Stimulated activated naive CD8-positive, alpha-beta T cell treated with anti-CD3 and anti-CD28 coated beads, Interleukin-15, amount 100 ng/mL, for 72 hours (primary cell): ENCODE measurements at regions not wholly inside any gene's neighbourhood (a gene's known extent, or its start where the extent isn't known, plus 50 kb on each side); places are given as distances from the start of the nearest gene placed in this dataset.

ENCODE experiments used
- ATAC-seq: fragments of 150-1000 bp; cut with Tn5 transposase; 2 replicates; pipeline ENCODE4 v1.10.0; 2021; ENCODE audit warnings: mild to moderate bottlenecking, moderate library complexity
- DNase-seq, 2 donors: peaks; one replicate each; pipeline ENCODE4 v3.0.0; 2021 to 2022
- H3K27ac Mint-ChIP-seq, 2 donors: one replicate each; pipeline ENCODE4 v1.8.0; 2022; ENCODE audit warnings: mild to moderate bottlenecking in 2 of 2, mixed read lengths in 2 of 2, moderate library complexity in 2 of 2
- H3K27me3 Mint-ChIP-seq: one replicate; pipeline ENCODE4 v1.8.0; 2022; ENCODE audit warnings: mixed read lengths
- H3K4me1 Mint-ChIP-seq: one replicate; pipeline ENCODE4 v1.8.0; 2022; ENCODE audit warnings: mild to moderate bottlenecking, mixed read lengths
- H3K4me3 Mint-ChIP-seq, 2 donors: one replicate each; pipeline ENCODE4 v1.8.0; 2022; ENCODE audit warnings: mild to moderate bottlenecking in 2 of 2, mixed read lengths in 2 of 2, moderate library complexity in 1 of 2
- H3K9me3 Mint-ChIP-seq, 2 donors: one replicate each; pipeline ENCODE4 v1.8.0; 2022; ENCODE audit warnings: mixed read lengths in 2 of 2

- H3K27me3 Mint-ChIP-seq = no peaks in the 10 kb centered on the region
- no peaks in the 10 kb centered on the region for H3K4me1 Mint-ChIP-seq
- no peak for ATAC-seq
- no peak for DNase-seq
- no peak overlapping the region for H3K27ac Mint-ChIP-seq
- no peak overlapping the region for H3K4me3 Mint-ChIP-seq
- H3K9me3 Mint-ChIP-seq = peaks cover 9 to 15% of the 10 kb centered on the region in 2 donors
These were observed 919.8 kb downstream of the CENPC start for GRCh38 chr4:66625480-66625879.

- no peaks in the 10 kb centered on the region for H3K4me1 Mint-ChIP-seq
- H3K9me3 Mint-ChIP-seq = peaks cover 27 to 30% of the 10 kb centered on the region in 2 donors
- H3K4me3 Mint-ChIP-seq = no peak overlapping the region
- H3K27me3 Mint-ChIP-seq = no peaks in the 10 kb centered on the region
- DNase-seq (no peak), ATAC-seq (no peak)
- no peak overlapping the region for H3K27ac Mint-ChIP-seq
These were observed 931.7 kb downstream of the CENPC start for GRCh38 chr4:66613591-66613990.

GRCh38 chr4:66609014-66609413 lies 936.3 kb downstream of the CENPC start:
- DNase-seq = no peak
- H3K27ac Mint-ChIP-seq = no peak overlapping the region
- H3K9me3 Mint-ChIP-seq = peaks cover 5 to 7% of the 10 kb centered on the region in 2 donors
- H3K27me3 Mint-ChIP-seq = no peaks in the 10 kb centered on the region
- no peak overlapping the region for H3K4me3 Mint-ChIP-seq
- ATAC-seq = no peak
- no peaks in the 10 kb centered on the region for H3K4me1 Mint-ChIP-seq

- no peaks in the 10 kb centered on the region for H3K27me3 Mint-ChIP-seq
- no peak for ATAC-seq
These were observed 936.6 kb upstream of the EPHA5 start for GRCh38 chr4:66606908-66607307.

GRCh38 chr4:66606215-66606614 lies 935.9 kb upstream of the EPHA5 start:
- H3K4me3 Mint-ChIP-seq = no peak overlapping the region

More at GRCh38 chr4:66606908-66607307, 936.6 kb upstream of the EPHA5 start:
- Mint-ChIP-seq H3K4me3 (no peak overlapping the region), H3K9me3 (peaks cover 0 to 3% of the 10 kb centered on the region in 2 donors), H3K27ac (no peak overlapping the region), H3K4me1 (no peaks in the 10 kb centered on the region)
- DNase-seq = no peak

GRCh38 chr4:66604192-66604591 lies 933.9 kb upstream of the EPHA5 start:
- no peak for ATAC-seq
- Mint-ChIP-seq H3K4me1 (no peaks in the 10 kb centered on the region), H3K27ac (no peak overlapping the region), H3K27me3 (no peaks in the 10 kb centered on the region), H3K9me3 (peaks cover 0 to 3% of the 10 kb centered on the region in 2 donors), H3K4me3 (no peak overlapping the region)
- no peak for DNase-seq

More at GRCh38 chr4:66606215-66606614, 935.9 kb upstream of the EPHA5 start:
- DNase-seq (no peak), ATAC-seq (no peak)
- Mint-ChIP-seq H3K27me3 (no peaks in the 10 kb centered on the region), H3K9me3 (peaks cover 0 to 3% of the 10 kb centered on the region in 2 donors), H3K27ac (no peak overlapping the region), H3K4me1 (no peaks in the 10 kb centered on the region)

GRCh38 chr4:66602622-66603021 lies 932.3 kb upstream of the EPHA5 start:
- Mint-ChIP-seq H3K4me3 (no peak overlapping the region), H3K27me3 (no peaks in the 10 kb centered on the region), H3K4me1 (no peaks in the 10 kb centered on the region), H3K27ac (no peak overlapping the region), H3K9me3 (peaks cover 10 to 11% of the 10 kb centered on the region in 2 donors)
- ATAC-seq (no peak), DNase-seq (no peak)

- H3K27me3 Mint-ChIP-seq = no peaks in the 10 kb centered on the region
- H3K9me3 Mint-ChIP-seq = peaks cover 9 to 10% of the 10 kb centered on the region in 2 donors
- H3K4me1 Mint-ChIP-seq = no peaks in the 10 kb centered on the region
- no peak overlapping the region for H3K4me3 Mint-ChIP-seq
- DNase-seq = no peak
- H3K27ac Mint-ChIP-seq = no peak overlapping the region
- no peak for ATAC-seq
These were observed 921.7 kb upstream of the EPHA5 start for GRCh38 chr4:66591968-66592367.

GRCh38 chr4:66590488-66591215 lies 920.4 kb upstream of the EPHA5 start:
- no peak overlapping the region for H3K27ac Mint-ChIP-seq
- no peak for DNase-seq
- peaks cover 8 to 9% of the 10 kb centered on the region in 2 donors for H3K9me3 Mint-ChIP-seq
- H3K4me1 Mint-ChIP-seq = no peaks in the 10 kb centered on the region
- ATAC-seq = no peak
- H3K4me3 Mint-ChIP-seq = no peak overlapping the region
- no peaks in the 10 kb centered on the region for H3K27me3 Mint-ChIP-seq

GRCh38 chr4:66589183-66589582 lies 918.9 kb upstream of the EPHA5 start:
- H3K4me3 Mint-ChIP-seq = no peak overlapping the region

GRCh38 chr4:66585767-66586166 lies 915.5 kb upstream of the EPHA5 start:
- H3K27me3 Mint-ChIP-seq = no peaks in the 10 kb centered on the region
- H3K4me3 Mint-ChIP-seq = no peak overlapping the region
- no peak for ATAC-seq
- H3K9me3 Mint-ChIP-seq = no peaks in the 10 kb centered on the region
- DNase-seq = no peak
- no peaks in the 10 kb centered on the region for H3K4me1 Mint-ChIP-seq
- H3K27ac Mint-ChIP-seq = no peak overlapping the region

More at GRCh38 chr4:66589183-66589582, 918.9 kb upstream of the EPHA5 start:
- Mint-ChIP-seq H3K4me1 (no peaks in the 10 kb centered on the region), H3K9me3 (peaks cover 8 to 9% of the 10 kb centered on the region in 2 donors), H3K27me3 (no peaks in the 10 kb centered on the region), H3K27ac (no peak overlapping the region)
- ATAC-seq = no peak
- DNase-seq = no peak

- ATAC-seq = no peak
- peaks cover 6 to 9% of the 10 kb centered on the region in 2 donors for H3K9me3 Mint-ChIP-seq
These were observed 907.6 kb upstream of the EPHA5 start for GRCh38 chr4:66577922-66578321.

GRCh38 chr4:66575008-66575696 lies 904.9 kb upstream of the EPHA5 start:
- Mint-ChIP-seq H3K9me3 (peaks cover 6 to 9% of the 10 kb centered on the region in 2 donors), H3K27ac (no peak overlapping the region), H3K4me1 (no peaks in the 10 kb centered on the region), H3K27me3 (no peaks in the 10 kb centered on the region), H3K4me3 (no peak overlapping the region)
- DNase-seq (no peak), ATAC-seq (no peak)

More at GRCh38 chr4:66577922-66578321, 907.6 kb upstream of the EPHA5 start:
- Mint-ChIP-seq H3K27ac (no peak overlapping the region), H3K27me3 (no peaks in the 10 kb centered on the region), H3K4me1 (no peaks in the 10 kb centered on the region), H3K4me3 (no peak overlapping the region)
- DNase-seq = no peak

GRCh38 chr4:66574145-66574978 lies 904.1 kb upstream of the EPHA5 start:
- peaks cover 6 to 9% of the 10 kb centered on the region in 2 donors for H3K9me3 Mint-ChIP-seq
- no peak for DNase-seq
- H3K27me3 Mint-ChIP-seq = no peaks in the 10 kb centered on the region
- ATAC-seq = no peak
- no peak overlapping the region for H3K27ac Mint-ChIP-seq
- H3K4me3 Mint-ChIP-seq = no peak overlapping the region
- no peaks in the 10 kb centered on the region for H3K4me1 Mint-ChIP-seq

GRCh38 chr4:66572949-66573348 lies 902.7 kb upstream of the EPHA5 start:
- H3K9me3 Mint-ChIP-seq = peaks cover 6 to 13% of the 10 kb centered on the region in 2 donors
- H3K4me1 Mint-ChIP-seq = no peaks in the 10 kb centered on the region
- no peak overlapping the region for H3K4me3 Mint-ChIP-seq
- DNase-seq (no peak), ATAC-seq (no peak)
- no peaks in the 10 kb centered on the region for H3K27me3 Mint-ChIP-seq
- no peak overlapping the region for H3K27ac Mint-ChIP-seq
